ENCODE measurements at regions not wholly inside any gene's neighbourhood (a gene's known extent, or its start where the extent isn't known, plus 50 kb on each side); places are given as distances from the start of the nearest gene placed in this dataset.
"Not testable (repeated sequence)": the region's sequence is repeated elsewhere in the genome, so short reads cannot be mapped to it uniquely, and the experiment has no call there.

GRCh38 chr4:111296466-111296865 lies 673.6 kb upstream of the PITX2 start:
- DNase-seq: no peak

- no peak for DNase-seq
Observed at GRCh38 chr4:111303806-111304205, 680.9 kb upstream of the PITX2 start.

GRCh38 chr4:111323496-111323895 lies 700.6 kb upstream of the PITX2 start:
- no peak for DNase-seq

GRCh38 chr4:111323916-111324315 lies 701.0 kb upstream of the PITX2 start:
- no peak for DNase-seq

GRCh38 chr4:111326450-111326849 lies 703.6 kb upstream of the PITX2 start:
- no peak for DNase-seq

- no peak for DNase-seq
Observed at GRCh38 chr4:111330786-111331185, 707.9 kb upstream of the PITX2 start.

GRCh38 chr4:111334361-111334760 lies 711.5 kb upstream of the PITX2 start:
- DNase-seq: no peak

GRCh38 chr4:111337186-111337876 lies 714.5 kb upstream of the PITX2 start:
- DNase-seq: not testable (repeated sequence)

- no peak for DNase-seq
Observed at GRCh38 chr4:111359602-111360001, 736.7 kb upstream of the PITX2 start.

GRCh38 chr4:111360906-111361305 lies 738.0 kb upstream of the PITX2 start:
- no peak for DNase-seq

- no peak for DNase-seq
Observed at GRCh38 chr4:111362941-111363361, 740.1 kb upstream of the PITX2 start.

GRCh38 chr4:111377880-111378279 lies 755.0 kb upstream of the PITX2 start:
- DNase-seq: not testable (repeated sequence)

GRCh38 chr4:111388561-111388960 lies 756.7 kb upstream of the FAM241A start:
- DNase-seq: no peak

GRCh38 chr4:111391829-111392228 lies 753.4 kb upstream of the FAM241A start:
- DNase-seq: no peak

GRCh38 chr4:111393781-111394180 lies 751.5 kb upstream of the FAM241A start:
- DNase-seq: no peak

GRCh38 chr4:111398906-111399330 lies 746.3 kb upstream of the FAM241A start:
- DNase-seq: no peak

- no peak for DNase-seq
Observed at GRCh38 chr4:111399623-111400022, 745.6 kb upstream of the FAM241A start.

- no peak for DNase-seq
Observed at GRCh38 chr4:111400741-111401140, 744.5 kb upstream of the FAM241A start.

- no peak for DNase-seq
Observed at GRCh38 chr4:111404673-111405072, 740.6 kb upstream of the FAM241A start.

GRCh38 chr4:111405989-111406388 lies 739.3 kb upstream of the FAM241A start:
- DNase-seq: no peak

- DNase-seq: no peak
Observed at GRCh38 chr4:111410571-111410970, 734.7 kb upstream of the FAM241A start.

- DNase-seq: no peak
Observed at GRCh38 chr4:111417521-111417920, 727.7 kb upstream of the FAM241A start.

- no peak for DNase-seq
Observed at GRCh38 chr4:111433441-111433840, 711.8 kb upstream of the FAM241A start.

- DNase-seq: no peak
Observed at GRCh38 chr4:111434586-111434985, 710.7 kb upstream of the FAM241A start.
